ENCODE measurements at regions not wholly inside any gene's neighbourhood (a gene's known extent, or its start where the extent isn't known, plus 50 kb on each side); places are given as distances from the start of the nearest gene placed in this dataset.
"Not testable (repeated sequence)": the region's sequence is repeated elsewhere in the genome, so short reads cannot be mapped to it uniquely, and the experiment has no call there.

DNA sequence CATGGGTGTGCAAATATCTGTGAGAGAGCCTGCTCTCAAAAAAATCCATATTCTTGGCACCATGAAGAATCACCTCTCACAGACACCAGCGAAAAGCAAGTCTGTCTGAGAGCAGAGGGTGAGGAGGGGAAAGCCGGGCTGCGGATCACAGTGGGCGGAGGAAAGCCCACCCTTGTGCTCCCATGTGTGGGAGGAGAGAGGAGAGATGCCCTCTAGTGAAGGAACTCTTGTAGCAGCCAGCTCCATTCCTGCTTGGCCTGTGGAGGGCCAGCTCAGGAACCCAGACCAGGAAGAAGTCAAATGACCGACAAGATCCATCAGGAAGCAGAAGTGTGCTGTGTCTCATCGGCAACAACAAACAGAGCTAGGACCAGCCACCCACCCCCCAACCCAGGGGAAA lies 321.7 kb upstream of the PLGLB1 start:
- DNase-seq (ENCODE audit: low read depth in 4 of 4, low spot score in 2 of 4) = not testable (repeated sequence)

DNA sequence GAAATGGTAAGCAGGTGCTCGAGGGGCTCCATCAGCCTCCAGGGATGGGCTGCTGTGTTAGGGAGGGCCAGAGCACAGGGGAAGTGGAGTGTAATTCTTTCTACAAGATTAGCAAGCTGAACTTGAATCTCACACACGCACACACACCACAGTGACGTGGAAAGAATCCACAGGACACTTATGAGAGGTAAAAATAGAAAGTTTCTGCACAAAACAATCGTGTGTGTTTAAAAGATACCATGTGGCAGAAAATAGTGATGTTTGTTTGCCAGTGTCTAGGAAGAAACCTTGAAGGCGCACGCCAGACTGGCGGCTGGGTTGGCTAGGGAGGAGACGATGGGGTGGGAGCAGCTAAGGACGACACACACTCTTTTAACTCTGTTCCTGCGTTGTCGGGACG lies 323.6 kb upstream of the PLGLB1 start:
- not testable (repeated sequence) for DNase-seq (ENCODE audit: low read depth in 4 of 4, low spot score in 2 of 4)

DNA sequence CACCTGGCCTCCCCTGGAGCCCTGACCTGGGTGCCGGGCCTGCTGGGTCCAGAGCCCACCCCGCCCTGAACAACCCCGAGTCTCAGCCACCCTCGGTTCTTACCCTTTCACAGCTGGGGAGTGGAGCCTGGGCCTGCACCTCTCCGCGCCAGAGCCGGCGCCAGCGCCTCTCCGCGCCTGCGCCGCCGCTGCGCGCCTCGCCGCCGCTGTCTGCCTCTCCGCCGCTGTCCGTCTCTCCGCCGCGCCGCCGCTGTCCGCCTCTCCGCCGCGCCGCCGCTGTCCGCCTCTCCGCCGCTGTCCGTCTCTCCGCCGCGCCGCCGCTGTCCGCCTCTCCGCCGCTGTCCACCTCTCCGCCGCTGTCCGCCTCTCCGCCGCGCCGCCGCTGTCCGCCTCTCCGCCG lies 326.9 kb upstream of the PLGLB1 start:
- not testable (repeated sequence) for DNase-seq (ENCODE audit: low read depth in 4 of 4, low spot score in 2 of 4)

DNA sequence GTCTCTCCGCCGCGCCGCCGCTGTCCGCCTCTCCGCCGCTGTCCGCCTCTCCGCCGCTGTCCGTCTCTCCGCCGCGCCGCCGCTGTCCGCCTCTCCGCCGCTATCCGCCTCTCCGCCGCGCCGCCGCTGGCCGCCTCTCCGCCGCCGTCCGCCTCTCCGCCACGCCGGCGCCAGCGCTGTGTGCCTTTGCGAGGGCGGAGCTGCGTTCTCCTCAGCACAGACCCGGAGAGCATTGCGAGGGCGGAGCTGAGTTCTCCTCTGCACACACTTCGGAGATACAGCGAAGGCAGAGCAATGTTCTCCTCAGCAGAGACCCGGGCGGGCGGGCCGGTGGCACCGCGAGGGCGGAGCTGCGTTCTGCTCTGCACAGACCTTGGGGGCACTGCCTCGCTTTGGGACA lies 327.4 kb upstream of the PLGLB1 start:
- not testable (repeated sequence) for DNase-seq (ENCODE audit: low read depth in 4 of 4, low spot score in 2 of 4)

DNA sequence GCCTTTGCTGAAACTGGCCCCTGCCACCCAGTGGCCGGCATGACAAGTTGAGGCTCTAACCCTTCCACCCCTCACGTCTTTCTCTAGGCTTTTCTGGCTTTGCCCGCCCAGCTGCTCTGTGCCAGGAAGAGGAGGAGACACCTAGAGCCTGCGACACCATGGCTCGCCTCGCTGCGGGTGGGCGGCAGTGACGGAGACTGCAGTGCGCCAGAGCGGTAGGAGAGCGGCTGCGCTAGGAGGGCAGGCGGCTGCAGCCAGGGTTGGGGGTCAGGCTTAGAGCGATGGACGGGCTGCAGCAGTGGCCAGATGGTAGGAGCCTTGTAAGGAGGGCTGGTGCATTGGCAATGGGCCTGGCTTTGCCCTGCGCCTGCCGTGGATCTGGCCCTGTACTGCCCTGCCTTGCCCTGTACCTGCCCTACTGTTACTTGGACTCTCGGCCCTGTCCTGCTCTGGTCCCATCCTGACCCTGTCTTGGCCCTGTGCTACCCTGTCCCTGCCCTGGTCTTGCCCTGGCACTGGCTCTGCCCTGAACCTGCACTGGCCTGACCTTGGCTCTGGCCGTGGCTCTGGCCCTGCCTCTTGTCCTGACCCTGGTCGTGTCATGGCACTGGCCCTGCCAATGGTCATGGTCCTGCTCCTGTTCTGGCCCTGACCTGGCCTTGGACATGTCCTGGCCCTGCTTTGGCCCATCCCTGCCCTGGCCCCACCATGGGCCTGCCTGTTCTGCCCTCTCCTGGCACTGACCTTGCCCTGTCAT lies 330.7 kb upstream of the PLGLB1 start:
- not testable (repeated sequence) for DNase-seq (ENCODE audit: low read depth in 4 of 4, low spot score in 2 of 4)

DNA sequence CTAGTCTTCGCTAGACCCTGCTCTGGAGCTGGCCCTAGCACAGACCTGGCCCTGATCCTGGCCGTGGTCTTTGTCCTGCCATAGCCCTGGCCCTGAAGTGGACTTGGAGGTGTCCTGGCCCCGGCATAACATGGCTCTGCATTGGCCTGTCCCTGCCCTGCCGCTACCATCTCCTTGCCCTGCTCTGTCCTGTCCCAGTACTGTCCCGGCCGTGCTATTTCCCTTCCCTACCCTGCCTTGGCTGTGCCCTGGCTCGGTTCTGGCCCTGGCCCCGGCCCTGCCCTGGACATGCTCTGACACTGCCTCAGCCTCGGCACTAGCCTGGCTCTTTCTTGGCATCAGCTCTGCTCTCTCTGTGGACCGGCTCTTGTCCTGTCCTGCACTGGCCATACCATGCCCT lies 331.8 kb upstream of the PLGLB1 start:
- DNase-seq (ENCODE audit: low read depth in 4 of 4, low spot score in 2 of 4) = not testable (repeated sequence)

DNA sequence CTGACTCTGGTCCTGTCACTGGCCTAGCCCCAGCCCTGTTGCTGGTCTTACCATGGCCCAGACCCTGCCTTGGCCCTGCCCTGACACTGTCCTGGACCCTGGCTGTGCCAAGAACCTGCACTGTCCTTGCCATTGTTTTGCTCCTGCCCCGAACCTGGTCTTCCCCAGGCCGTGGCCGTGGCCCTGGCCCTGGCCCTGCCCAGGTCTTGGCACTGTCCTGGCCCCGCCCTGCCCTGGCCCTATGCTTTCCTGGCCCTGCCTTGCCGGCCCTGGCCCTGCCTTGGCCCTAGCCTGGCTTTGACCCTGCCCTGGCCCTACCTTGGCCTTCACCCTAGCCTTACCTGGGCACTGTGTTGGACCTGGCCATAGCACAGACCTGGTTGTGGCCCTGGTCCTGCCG lies 332.5 kb upstream of the PLGLB1 start:
- DNase-seq (ENCODE audit: low read depth in 4 of 4, low spot score in 2 of 4) = not testable (repeated sequence)

DNA sequence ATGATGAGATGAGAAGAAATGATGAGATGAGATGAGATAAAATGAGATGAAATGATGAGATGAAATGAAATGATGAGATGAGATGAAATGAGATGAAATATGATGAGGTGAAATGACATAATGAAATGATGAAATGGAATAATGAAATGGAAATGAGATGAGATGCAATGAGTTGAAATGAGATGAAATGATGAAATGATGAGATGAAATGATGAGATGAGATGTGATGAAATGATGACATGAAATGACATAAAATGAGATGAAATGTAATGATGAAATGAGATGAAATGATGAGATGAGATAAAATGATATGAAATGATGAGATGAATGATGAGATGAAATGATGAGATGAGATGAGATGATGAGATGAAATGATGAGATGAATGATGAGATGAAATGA lies 338.6 kb upstream of the PLGLB1 start:
- not testable (repeated sequence) for DNase-seq (ENCODE audit: low read depth in 4 of 4, low spot score in 2 of 4)

DNA sequence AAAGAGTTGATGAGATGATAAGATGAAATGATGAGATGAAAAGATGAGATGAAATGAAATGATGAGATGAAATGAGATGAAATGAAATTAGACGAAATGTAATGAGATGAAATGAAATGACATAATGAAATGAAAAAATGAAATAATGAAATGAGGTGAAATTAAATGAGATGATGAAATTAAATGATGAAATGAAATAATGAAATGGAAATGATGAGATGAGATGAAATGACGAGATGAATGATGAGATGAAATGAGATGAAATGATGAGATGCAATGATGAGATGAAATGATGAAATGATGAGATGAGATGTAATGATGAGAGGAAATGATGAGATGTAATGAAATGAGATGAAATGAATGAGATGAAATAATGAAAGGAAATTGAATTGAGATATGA lies 339.3 kb upstream of the PLGLB1 start:
- DNase-seq (ENCODE audit: low read depth in 4 of 4, low spot score in 2 of 4) = not testable (repeated sequence)

DNA sequence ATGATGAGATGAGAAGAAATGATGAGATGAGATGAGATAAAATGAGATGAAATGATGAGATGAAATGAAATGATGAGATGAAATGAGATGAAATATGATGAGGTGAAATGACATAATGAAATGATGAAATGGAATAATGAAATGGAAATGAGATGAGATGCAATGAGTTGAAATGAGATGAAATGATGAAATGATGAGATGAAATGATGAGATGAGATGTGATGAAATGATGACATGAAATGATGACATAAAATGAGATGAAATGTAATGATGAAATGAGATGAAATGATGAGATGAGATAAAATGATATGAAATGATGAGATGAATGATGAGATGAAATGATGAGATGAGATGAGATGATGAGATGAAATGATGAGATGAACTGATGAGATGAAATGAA lies 340.2 kb upstream of the PLGLB1 start:
- not testable (repeated sequence) for DNase-seq (ENCODE audit: low read depth in 4 of 4, low spot score in 2 of 4)

DNA sequence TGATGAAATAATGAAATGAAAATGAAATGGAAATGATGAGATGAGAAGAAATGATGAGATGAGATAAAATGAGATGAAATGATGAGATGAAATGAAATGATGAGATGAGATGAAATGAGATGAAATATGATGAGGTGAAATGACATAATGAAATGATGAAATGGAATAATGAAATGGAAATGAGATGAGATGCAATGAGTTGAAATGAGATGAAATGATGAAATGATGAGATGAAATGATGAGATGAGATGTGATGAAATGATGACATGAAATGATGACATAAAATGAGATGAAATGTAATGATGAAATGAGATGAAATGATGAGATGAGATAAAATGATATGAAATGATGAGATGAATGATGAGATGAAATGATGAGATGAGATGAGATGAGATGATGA lies 342.7 kb upstream of the PLGLB1 start:
- not testable (repeated sequence) for DNase-seq (ENCODE audit: low read depth in 4 of 4, low spot score in 2 of 4)

DNA sequence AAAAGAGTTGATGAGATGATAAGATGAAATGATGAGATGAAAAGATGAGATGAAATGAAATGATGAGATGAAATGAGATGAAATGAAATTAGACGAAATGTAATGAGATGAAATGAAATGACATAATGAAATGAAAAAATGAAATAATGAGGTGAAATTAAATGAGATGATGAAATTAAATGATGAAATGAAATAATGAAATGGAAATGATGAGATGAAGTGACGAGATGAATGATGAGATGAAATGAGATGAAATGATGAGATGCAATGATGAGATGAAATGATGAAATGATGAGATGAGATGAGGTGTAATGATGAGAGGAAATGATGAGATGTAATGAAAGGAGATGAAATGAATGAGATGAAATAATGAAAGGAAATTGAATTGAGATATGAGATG lies 343.4 kb upstream of the PLGLB1 start:
- DNase-seq (ENCODE audit: low read depth in 4 of 4, low spot score in 2 of 4) = not testable (repeated sequence)

DNA sequence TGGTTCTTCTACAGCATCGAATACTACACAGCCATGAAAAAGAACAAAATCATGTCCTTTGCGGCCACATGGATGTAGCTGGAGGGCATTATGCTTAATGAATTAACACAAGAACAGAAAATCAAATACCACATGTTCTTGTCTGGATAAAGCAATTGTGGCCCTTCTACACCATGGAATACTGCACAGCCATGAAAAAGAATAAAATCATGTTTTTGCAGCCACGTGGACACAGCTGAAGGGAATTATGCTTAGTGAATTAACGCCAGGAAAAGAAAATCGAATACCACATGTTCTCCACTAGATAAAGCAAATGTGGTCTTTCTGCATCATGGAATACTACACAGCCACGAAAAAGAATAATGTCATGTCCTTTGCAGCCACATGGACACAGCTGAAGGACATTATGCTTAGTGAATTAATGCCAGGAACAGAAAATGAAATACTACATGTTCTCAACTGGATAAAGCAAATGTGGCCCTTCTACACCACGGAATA lies 361.8 kb upstream of the PLGLB2 start:
- not testable (repeated sequence) for DNase-seq (ENCODE audit: low read depth in 4 of 4, low spot score in 2 of 4)

DNA sequence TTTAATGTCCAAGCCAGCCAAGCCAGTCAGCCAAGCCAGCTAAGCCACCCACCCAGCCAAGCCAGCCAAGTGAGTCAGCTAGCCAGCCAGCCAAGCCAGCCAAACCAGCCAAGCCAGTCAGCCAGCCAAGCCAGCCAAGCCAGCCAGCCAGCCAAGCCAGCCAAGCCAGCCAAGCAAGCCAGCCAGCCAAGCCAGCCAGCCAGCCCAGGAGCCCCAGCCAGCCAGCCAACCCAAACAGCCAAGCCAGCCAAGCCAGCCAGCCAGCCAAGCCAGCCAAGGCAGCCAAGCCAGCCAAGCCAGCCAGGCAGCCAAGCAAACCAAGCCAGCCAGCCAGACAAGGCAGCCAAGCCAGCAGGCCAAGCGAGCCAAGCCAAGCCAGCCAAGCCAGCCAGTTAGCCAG lies 352.1 kb upstream of the PLGLB2 start:
- DNase-seq (ENCODE audit: low read depth in 4 of 4, low spot score in 2 of 4) = not testable (repeated sequence)

DNA sequence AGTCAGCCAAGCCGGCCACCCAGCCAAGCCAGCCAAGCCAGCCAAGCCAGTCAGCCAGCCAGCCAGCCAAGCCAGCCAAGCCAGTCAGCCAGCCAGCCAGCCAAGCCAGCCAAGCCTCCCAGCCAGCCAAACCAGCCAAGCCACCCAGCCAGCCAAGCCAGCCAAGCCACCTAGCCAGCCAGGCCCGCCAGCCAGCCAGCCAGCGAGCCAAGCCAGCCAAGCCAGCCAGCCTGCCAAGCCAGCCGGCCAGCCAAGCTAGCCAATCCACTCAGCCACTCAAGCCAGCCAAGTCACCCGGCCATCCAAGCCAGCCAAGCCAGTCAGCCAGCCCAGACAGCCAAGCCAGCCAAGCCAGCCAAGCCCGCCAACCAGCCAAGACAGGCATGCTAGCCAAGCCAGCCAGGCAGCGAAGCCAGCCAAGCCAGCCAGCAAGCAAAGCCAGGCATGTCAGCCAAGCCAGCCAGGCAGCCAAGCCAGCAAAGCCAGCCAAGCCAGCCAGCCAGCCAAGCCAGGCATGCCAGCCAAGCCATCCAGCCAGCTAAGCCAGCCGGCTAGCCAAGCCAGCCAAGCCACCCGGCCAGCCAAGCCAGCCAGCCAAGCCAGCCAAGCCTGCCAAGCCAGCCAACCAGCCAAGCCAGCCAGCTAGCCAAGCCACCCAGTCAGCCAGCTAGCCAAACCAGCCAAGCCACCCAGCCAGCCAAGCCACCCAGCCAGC lies 351.2 kb upstream of the PLGLB2 start:
- DNase-seq (ENCODE audit: low read depth in 4 of 4, low spot score in 2 of 4) = not testable (repeated sequence)

DNA sequence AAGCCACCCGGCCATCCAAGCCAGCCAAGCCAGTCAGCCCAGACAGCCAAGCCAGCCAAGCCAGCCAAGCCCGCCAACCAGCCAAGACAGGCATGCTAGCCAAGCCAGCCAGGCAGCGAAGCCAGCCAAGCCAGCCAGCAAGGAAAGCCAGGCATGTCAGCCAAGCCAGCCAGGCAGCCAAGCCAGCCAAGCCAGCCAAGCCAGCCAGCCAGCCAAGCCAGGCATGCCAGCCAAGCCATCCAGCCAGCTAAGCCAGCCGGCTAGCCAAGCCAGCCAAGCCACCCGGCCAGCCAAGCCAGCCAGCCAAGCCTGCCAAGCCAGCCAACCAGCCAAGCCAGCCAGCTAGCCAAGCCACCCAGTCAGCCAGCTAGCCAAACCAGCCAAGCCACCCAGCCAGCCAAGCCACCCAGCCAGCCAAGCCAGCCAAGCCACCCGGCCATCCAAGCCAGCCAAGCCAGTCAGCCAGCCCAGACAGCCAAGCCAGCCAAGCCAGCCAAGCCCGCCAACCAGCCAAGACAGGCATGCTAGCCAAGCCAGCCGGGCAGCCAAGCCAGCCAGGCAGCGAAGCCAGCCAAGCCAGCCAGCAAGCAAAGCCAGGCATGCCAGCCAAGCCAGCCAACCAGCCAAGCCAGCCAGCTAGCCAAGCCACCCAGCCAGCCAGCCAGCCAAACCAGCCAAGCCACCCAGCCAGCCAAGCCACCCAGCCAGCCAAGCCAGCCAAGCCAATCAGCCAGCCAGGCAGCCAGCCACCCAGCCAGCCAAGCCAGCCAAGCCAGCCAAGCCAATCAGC lies 350.4 kb upstream of the PLGLB2 start:
- DNase-seq (ENCODE audit: low read depth in 4 of 4, low spot score in 2 of 4) = not testable (repeated sequence)

DNA sequence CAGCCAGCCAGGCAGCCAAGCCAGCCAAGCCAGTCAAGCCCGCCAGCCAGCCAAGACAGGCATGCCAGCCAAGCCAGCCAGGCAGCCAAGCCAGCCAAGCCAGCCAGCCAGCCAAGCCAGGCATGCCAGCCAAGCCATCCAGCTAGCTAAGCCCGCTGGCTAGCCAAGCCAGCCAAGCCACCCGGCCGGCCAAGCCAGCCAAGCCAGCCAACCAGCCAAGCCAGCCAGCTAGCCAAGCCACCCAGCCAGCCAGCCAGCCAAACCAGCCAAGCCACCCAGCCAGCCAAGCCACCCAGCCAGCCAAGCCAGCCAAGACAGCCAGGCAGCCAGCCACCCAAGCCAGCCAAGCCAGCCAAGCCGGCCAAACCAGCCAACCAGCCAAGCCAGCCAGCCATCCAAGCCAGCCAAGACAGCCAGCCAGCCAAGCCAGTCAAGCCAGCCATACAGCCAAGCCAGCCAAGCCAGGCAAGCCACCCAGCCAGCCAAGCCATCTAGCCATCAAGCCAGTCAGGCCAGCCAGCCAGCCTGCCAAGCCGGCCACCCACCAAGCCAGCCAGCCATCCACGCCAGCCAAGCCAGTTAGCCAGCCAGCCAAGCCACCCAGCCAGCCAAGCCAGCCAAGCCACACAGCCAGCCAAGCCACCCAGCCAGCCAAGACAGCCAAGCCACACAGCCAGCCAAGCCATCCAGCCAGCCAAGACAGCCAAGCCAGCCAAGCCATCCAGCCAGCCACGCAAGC lies 349.2 kb upstream of the PLGLB2 start:
- DNase-seq (ENCODE audit: low read depth in 4 of 4, low spot score in 2 of 4) = not testable (repeated sequence)

DNA sequence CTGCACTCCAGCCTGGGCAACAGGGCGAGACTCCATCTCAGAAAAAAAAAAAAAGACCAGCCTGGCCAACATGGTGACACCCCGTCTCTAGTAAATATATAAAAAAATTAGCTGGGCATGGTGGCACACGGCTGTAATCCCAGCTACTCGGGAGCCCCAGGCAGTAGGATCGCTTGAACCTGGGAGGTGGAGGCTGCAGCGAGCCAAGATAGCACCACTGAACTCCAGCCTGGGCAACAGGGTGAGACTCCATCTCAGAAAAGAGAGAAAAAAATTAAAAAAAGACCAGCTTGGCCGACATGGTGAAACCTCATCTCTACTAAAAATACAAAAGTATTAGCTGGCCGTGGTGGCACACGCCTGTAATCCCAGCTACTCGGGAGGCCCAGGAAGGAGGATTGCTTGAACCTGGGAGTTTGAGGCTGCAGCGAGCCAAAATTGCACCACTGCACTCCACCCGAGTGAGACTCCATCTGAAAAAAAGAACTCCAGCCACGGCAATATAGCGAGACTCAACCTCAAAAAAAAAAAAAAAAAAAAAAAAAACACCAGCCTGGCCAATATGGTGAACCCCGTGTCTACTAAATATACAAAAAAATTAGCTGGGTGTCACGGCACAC lies 346.1 kb upstream of the PLGLB2 start:
- DNase-seq (ENCODE audit: low read depth in 4 of 4, low spot score in 2 of 4) = no peak

DNA sequence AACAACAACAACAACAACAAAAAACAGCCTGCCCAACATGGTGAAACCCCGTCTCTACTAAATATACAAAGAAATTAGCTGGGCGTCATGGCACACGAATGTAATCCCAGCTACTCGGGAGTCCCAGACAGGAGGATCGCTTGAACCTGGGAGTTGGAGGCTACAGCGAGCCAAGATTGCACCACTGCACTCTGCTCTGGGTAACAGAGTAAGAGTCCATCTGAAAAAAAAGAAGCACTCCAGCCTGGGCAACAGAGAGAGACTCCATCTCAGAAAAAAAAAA lies 344.1 kb upstream of the PLGLB2 start:
- DNase-seq (ENCODE audit: low read depth in 4 of 4, low spot score in 2 of 4) = no peak

Measured in left renal cortex interstitium (tissue), 4 donors.